Esophagus squamous epithelium (tissue), 4 donors: ENCODE measurements at regions not wholly inside any gene's neighbourhood (a gene's known extent, or its start where the extent isn't known, plus 50 kb on each side); places are given as distances from the start of the nearest gene placed in this dataset.

Experiments
- CTCF ChIP-seq, 6 experiments: fragments of 450-650 bp in 4 of 6; fragments of 200-600 bp in 2 of 6; sonication (generic) in 2 of 6; IDR thresholded peaks; one replicate each; pipeline ENCODE4 v1.5.1; 2016 to 2019; ENCODE audit warnings: antibody characterized with exemption in 6 of 6, mild to moderate bottlenecking in 4 of 6, moderate library complexity in 4 of 6
- POLR2A ChIP-seq, 4 donors: fragments of 450-650 bp; IDR thresholded peaks; one replicate each; pipeline ENCODE4 v1.6.1; 2017; ENCODE audit warnings: antibody characterized with exemption in 4 of 4, mild to moderate bottlenecking in 4 of 4, moderate library complexity in 3 of 4

GRCh38 chr7:8923164-8923806 is 489.9 kb downstream of the NXPH1 start:
- TF ChIP-seq CTCF (IDR thresholded peaks at IDR 0.05): no peak
- no peak for TF ChIP-seq POLR2A (IDR thresholded peaks at IDR 0.05)
